Effector memory CD4-positive, alpha-beta T cell (primary cell): ENCODE measurements at regions not wholly inside any gene's neighbourhood (a gene's known extent, or its start where the extent isn't known, plus 50 kb on each side); places are given as distances from the start of the nearest gene placed in this dataset.

ENCODE experiments used
- DNase-seq, 3 donors: peaks; one replicate each; pipeline ENCODE4 v3.0.0-alpha.2; 2020
- H3K27ac ChIP-seq: 2 replicates; pipeline ENCODE4 v1.7.0; 2013; ENCODE audit warnings: mild to moderate bottlenecking, low read length, moderate library complexity; ENCODE audit not compliant: insufficient read depth, poor library complexity, severe bottlenecking
- H3K27me3 ChIP-seq: replicated peaks from 2 replicates; pipeline ENCODE4 v1.7.0; 2013; ENCODE audit warnings: mild to moderate bottlenecking, low read length; ENCODE audit not compliant: insufficient read depth, control insufficient read depth, poor library complexity, severe bottlenecking
- H3K36me3 ChIP-seq: 2 replicates; pipeline ENCODE4 v1.7.0; 2013; ENCODE audit warnings: mild to moderate bottlenecking, low read length, moderate library complexity; ENCODE audit not compliant: control insufficient read depth, insufficient read depth
- H3K4me1 ChIP-seq: 2 replicates; pipeline ENCODE4 v1.7.0; 2013; ENCODE audit warnings: low read length, mild to moderate bottlenecking; ENCODE audit not compliant: control insufficient read depth, insufficient read depth, poor library complexity, severe bottlenecking
- H3K4me3 ChIP-seq: 2 replicates; pipeline ENCODE4 v1.7.0; 2013; ENCODE audit warnings: low read length, low read depth, mild to moderate bottlenecking; ENCODE audit not compliant: insufficient read depth, poor library complexity, severe bottlenecking
- H3K9me3 ChIP-seq: 2 replicates; pipeline ENCODE4 v1.7.0; 2013; ENCODE audit warnings: mild to moderate bottlenecking, low read length, moderate library complexity; ENCODE audit not compliant: control insufficient read depth

GRCh38 chr2:207417301-207417718 is 112.5 kb upstream of the CREB1 start:
- H3K27me3 ChIP-seq, result no peaks in the 10 kb centered on the region
- DNase-seq, result no peak
- H3K9me3 ChIP-seq, result no peaks in the 10 kb centered on the region
- no peaks in the 10 kb centered on the region for H3K36me3 ChIP-seq
- H3K4me3 ChIP-seq, result no peak overlapping the region
- H3K4me1 ChIP-seq, result no peaks in the 10 kb centered on the region
- H3K27ac ChIP-seq, result no peak overlapping the region

GRCh38 chr2:207418419-207418818 is 111.3 kb upstream of the CREB1 start:
- Histone ChIP-seq H3K9me3 (no peaks in the 10 kb centered on the region), H3K36me3 (no peaks in the 10 kb centered on the region), H3K27ac (no peak overlapping the region), H3K27me3 (no peaks in the 10 kb centered on the region), H3K4me1 (no peaks in the 10 kb centered on the region), H3K4me3 (no peak overlapping the region)
- DNase-seq, result no peak

- H3K4me1 ChIP-seq, result no peaks in the 10 kb centered on the region
- no peak for DNase-seq
- no peaks in the 10 kb centered on the region for H3K36me3 ChIP-seq
- H3K27me3 ChIP-seq, result no peaks in the 10 kb centered on the region
- no peak overlapping the region for H3K4me3 ChIP-seq
- no peaks in the 10 kb centered on the region for H3K9me3 ChIP-seq
- no peak overlapping the region for H3K27ac ChIP-seq
Measured at GRCh38 chr2:207419331-207419730, 110.4 kb upstream of the CREB1 start.

GRCh38 chr2:207421671-207422070 is 108.1 kb upstream of the CREB1 start:
- H3K4me1 ChIP-seq, result no peaks in the 10 kb centered on the region
- no peak overlapping the region for H3K27ac ChIP-seq
- no peak overlapping the region for H3K4me3 ChIP-seq
- no peaks in the 10 kb centered on the region for H3K9me3 ChIP-seq
- no peaks in the 10 kb centered on the region for H3K36me3 ChIP-seq
- no peak for DNase-seq
- H3K27me3 ChIP-seq, result no peaks in the 10 kb centered on the region

- Histone ChIP-seq H3K9me3 (no peaks in the 10 kb centered on the region), H3K36me3 (no peaks in the 10 kb centered on the region), H3K4me1 (no peaks in the 10 kb centered on the region), H3K4me3 (no peak overlapping the region), H3K27me3 (no peaks in the 10 kb centered on the region), H3K27ac (no peak overlapping the region)
- DNase-seq, result no peak
Measured at GRCh38 chr2:207422380-207422779, 107.4 kb upstream of the CREB1 start.

- DNase-seq, result no peak
- no peak overlapping the region for H3K4me3 ChIP-seq
- H3K4me1 ChIP-seq, result no peaks in the 10 kb centered on the region
- no peaks in the 10 kb centered on the region for H3K27me3 ChIP-seq
- H3K27ac ChIP-seq, result no peak overlapping the region
- no peaks in the 10 kb centered on the region for H3K9me3 ChIP-seq
- no peaks in the 10 kb centered on the region for H3K36me3 ChIP-seq
Measured at GRCh38 chr2:207423886-207424285, 105.9 kb upstream of the CREB1 start.

GRCh38 chr2:207427986-207428385 is 101.8 kb upstream of the CREB1 start:
- no peak overlapping the region for H3K27ac ChIP-seq
- H3K36me3 ChIP-seq, result no peaks in the 10 kb centered on the region
- DNase-seq, result no peak
- H3K4me1 ChIP-seq, result no peaks in the 10 kb centered on the region
- H3K27me3 ChIP-seq, result no peaks in the 10 kb centered on the region
- no peak overlapping the region for H3K4me3 ChIP-seq
- H3K9me3 ChIP-seq, result no peaks in the 10 kb centered on the region

GRCh38 chr2:207428573-207428972 is 101.2 kb upstream of the CREB1 start:
- H3K4me3 ChIP-seq, result no peak overlapping the region
- no peaks in the 10 kb centered on the region for H3K4me1 ChIP-seq
- no peak overlapping the region for H3K27ac ChIP-seq
- no peaks in the 10 kb centered on the region for H3K36me3 ChIP-seq
- no peaks in the 10 kb centered on the region for H3K27me3 ChIP-seq
- DNase-seq, result no peak
- no peaks in the 10 kb centered on the region for H3K9me3 ChIP-seq

- Histone ChIP-seq H3K27me3 (no peaks in the 10 kb centered on the region), H3K27ac (no peak overlapping the region), H3K4me3 (no peak overlapping the region), H3K4me1 (no peaks in the 10 kb centered on the region), H3K36me3 (no peaks in the 10 kb centered on the region), H3K9me3 (no peaks in the 10 kb centered on the region)
- no peak for DNase-seq
Measured at GRCh38 chr2:207432453-207432852, 97.3 kb upstream of the CREB1 start.

- Histone ChIP-seq H3K36me3 (no peaks in the 10 kb centered on the region), H3K9me3 (no peaks in the 10 kb centered on the region), H3K4me3 (no peak overlapping the region), H3K27ac (no peak overlapping the region), H3K27me3 (no peaks in the 10 kb centered on the region), H3K4me1 (no peaks in the 10 kb centered on the region)
- no peak for DNase-seq
Measured at GRCh38 chr2:207434306-207434705, 95.5 kb upstream of the CREB1 start.
